Vagina (tissue), 2 donors: ENCODE measurements at regions not wholly inside any gene's neighbourhood (a gene's known extent, or its start where the extent isn't known, plus 50 kb on each side); places are given as distances from the start of the nearest gene placed in this dataset.

Source experiments
- CTCF ChIP-seq, 3 experiments: fragments of 450-650 bp in 2 of 3; fragments of 200-600 bp in 1 of 3; sonication (generic) in 1 of 3; IDR thresholded peaks; one replicate each; pipeline ENCODE4 v1.5.1; 2017 to 2019; ENCODE audit warnings: antibody characterized with exemption in 3 of 3, mild to moderate bottlenecking in 2 of 3, moderate library complexity in 2 of 3
- POLR2A ChIP-seq, 2 donors: fragments of 450-650 bp; IDR thresholded peaks; one replicate each; pipeline ENCODE4 v1.6.1; 2017; ENCODE audit warnings: antibody characterized with exemption in 2 of 2, mild to moderate bottlenecking in 2 of 2, moderate library complexity in 2 of 2
- POLR2AphosphoS5 ChIP-seq, 2 donors: sonication (generic); formaldehyde crosslinking; IDR thresholded peaks; one replicate each; pipeline ENCODE4 v1.9.0; 2017; ENCODE audit warnings: antibody characterized with exemption in 2 of 2, mild to moderate bottlenecking in 2 of 2, low read depth in 1 of 2; ENCODE audit not compliant: insufficient read depth in 1 of 2

- TF ChIP-seq POLR2A (IDR thresholded peaks at IDR 0.05) = no peak
- no peak for TF ChIP-seq CTCF (IDR thresholded peaks at IDR 0.05)
- no peak for TF ChIP-seq POLR2AphosphoS5 (IDR thresholded peaks at IDR 0.05; ENCODE audit: insufficient read depth in 1 of 2, low read depth in 1 of 2)
These were observed 572.6 kb downstream of the TLR4 start for GRCh38 chr9:118276784-118277183.
